Cardiac septum (tissue), 1 donor: ENCODE measurements at regions not wholly inside any gene's neighbourhood (a gene's known extent, or its start where the extent isn't known, plus 50 kb on each side); places are given as distances from the start of the nearest gene placed in this dataset.
"Not testable (repeated sequence)": the region's sequence is repeated elsewhere in the genome, so short reads cannot be mapped to it uniquely, and the experiment has no call there.

ENCODE experiments used
- DNase-seq: peaks from one replicate; pipeline ENCODE4 v3.0.0-alpha.2; 2020; ENCODE audit warnings: low spot score
- intact Hi-C: fragments of 100-400 bp; cut with DNase I; formaldehyde crosslinking; loops from one replicate; pipeline ENCODE4 v1.14.0; 2022
- donor health status: DM: no; HTN: no; CAD: no.

GRCh38 chrX:5716666-5717065 is 512.0 kb downstream of the NLGN4X start:
- no peak for DNase-seq
- intact Hi-C loops = no loop called here

DNA sequence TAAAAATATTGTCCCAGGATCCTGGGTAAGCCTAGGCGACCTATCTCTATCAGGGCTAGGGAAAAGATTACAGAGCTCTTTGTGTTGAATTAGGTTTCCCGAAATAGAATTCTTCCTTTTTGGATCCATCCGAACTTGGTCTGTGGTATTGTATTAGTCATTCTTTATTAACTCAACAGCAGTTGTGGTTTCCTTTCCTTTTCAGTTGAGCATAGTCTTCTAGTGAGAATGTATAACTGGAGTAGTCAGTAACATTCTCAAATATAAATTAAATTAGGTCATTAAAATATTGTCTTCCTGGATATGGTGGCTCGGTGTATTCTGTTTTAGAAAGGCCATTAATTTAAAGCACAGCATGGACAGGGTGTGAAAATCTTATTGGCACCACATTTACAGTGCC is 520.4 kb downstream of the NLGN4X start:
- DNase-seq = no peak
- intact Hi-C loops = no loop called here

DNA sequence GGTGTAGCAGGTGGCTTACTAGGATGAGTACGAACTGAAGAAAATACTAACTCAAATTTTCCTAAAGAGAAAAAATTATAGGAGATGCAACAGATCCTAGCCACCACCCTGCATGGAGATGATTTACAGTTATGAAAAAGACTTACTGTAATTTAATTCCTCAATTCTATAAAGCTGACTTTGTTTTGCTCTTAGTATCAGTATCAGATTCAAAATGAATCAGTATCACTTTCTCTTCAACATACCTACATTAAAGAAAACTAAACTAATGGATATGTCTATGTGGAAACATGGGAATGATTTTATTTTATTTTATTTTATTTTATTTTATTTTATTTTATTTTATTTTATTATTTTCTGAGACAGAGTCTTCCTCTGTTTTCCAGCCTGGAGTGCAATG is 525.8 kb downstream of the NLGN4X start:
- DNase-seq = no peak
- intact Hi-C loops = no loop called here

GRCh38 chrX:5695971-5696370 is 532.7 kb downstream of the NLGN4X start:
- intact Hi-C loops = no loop called here
- no peak for DNase-seq

DNA sequence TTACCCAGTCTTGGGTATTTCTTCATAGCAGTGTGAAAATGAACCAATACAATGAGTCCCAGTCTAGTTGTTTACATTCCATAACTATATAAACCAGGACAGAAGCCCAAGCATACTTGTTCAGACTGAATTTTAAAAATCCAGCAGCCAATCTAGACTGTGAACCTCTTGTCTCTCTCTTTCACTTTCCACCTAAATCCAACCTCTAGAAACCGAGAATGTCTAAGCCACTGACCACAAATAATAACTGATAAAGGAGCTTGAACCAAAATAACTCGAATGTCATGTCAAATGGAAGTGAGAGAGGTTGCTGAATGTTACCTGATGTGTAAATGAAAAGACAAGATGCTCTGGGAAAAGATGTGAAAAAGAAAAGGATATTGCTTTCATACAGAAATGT is 544.7 kb downstream of the NLGN4X start:
- DNase-seq = no peak
- intact Hi-C loops = no loop called here

- DNase-seq = no peak
- intact Hi-C loops = no loop called here
Measured at GRCh38 chrX:5681159-5681558, 547.5 kb downstream of the NLGN4X start.

- DNase-seq = no peak
- intact Hi-C loops = no loop called here
Measured at GRCh38 chrX:5674036-5674435, 554.6 kb downstream of the NLGN4X start.

GRCh38 chrX:5672099-5672498 is 556.6 kb downstream of the NLGN4X start:
- DNase-seq = no peak
- intact Hi-C loops = no loop called here

DNA sequence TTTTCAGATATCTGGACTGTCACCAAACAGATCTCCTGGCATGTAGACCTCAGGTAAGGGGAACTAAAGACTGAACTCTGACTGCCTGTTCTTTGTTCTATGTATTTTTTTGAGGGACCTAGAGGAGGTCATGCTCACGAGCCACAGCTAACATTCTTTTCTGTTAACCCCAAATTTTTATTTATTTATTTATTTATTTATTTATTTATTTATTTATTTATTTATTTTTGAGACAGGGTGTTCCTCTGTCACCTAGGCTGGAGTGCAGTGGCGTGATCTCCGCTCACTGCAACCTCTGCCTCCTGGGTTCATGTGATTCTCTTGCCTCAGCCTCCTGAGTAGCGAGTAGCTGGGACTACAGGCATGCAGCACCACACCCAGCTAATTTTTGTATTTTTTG is 562.0 kb downstream of the NLGN4X start:
- DNase-seq, intact Hi-C loops: not testable (repeated sequence)

- DNase-seq = no peak
- intact Hi-C loops = no loop called here
Measured at GRCh38 chrX:5656544-5656943, 572.1 kb downstream of the NLGN4X start.

DNA sequence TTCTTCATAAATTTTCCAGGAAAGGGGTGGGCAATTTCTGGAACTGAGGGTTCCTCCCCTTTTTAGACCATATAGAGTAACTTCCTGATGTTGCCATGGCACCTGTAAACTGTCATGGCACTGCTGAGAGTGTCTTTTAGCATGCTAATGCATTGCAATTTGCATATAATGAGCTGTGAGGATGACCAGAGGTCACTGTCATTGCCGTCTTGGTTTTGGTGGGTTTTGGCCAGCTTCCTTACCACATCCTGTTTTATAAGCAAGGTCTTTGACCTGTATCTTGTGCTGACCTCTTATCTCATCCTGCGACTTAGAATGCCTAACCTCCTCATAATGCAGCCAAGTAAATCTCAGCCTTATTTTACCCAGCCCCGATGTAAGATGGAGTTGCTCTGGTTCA is 577.8 kb downstream of the NLGN4X start:
- intact Hi-C loops = no loop called here
- DNase-seq = no peak

GRCh38 chrX:5648941-5649568 is 579.6 kb downstream of the NLGN4X start:
- DNase-seq = no peak
- intact Hi-C loops = no loop called here

DNA sequence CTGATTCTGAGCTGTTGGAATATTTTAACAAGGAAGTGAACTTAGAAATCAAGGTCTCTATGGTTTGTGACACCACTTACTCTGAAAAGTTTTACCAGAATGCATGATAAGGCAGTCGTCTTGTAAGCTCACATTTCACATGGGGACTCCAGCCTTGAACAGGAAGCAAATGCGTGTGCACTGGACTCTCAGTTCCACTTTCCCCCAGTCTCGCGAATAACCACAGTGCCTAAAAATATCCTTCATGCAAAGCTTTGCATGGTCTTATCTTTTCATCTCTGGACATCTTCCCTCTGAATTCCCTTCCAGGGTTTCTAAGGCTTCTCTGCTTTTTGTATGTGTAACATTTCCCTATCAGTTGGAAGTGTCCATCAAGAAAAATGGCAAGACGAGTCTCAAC is 581.8 kb downstream of the NLGN4X start:
- no peak for DNase-seq
- intact Hi-C loops = no loop called here

- intact Hi-C loops = no loop called here
- no peak for DNase-seq
Measured at GRCh38 chrX:5644776-5645175, 583.9 kb downstream of the NLGN4X start.

DNA sequence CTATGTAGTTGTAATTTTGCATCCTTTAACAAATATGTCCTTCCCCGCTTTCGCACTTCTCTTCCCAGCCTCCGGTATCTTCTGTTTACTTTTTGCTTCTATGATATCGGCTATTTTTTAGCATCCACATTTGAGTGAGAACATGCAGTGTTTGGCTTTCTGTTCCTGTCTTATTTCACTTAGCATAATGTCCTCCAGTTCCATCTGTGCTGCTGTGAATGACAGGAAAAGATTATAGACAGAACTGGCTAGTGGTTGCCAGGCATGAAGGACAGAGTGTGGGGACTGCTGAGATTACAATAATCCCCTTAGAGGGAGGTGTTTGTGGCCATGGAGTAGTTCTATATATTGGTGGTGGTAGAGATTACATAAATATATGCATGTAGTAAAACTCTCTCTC is 588.6 kb downstream of the NLGN4X start:
- intact Hi-C loops = no loop called here
- no peak for DNase-seq

GRCh38 chrX:5638572-5638971 is 590.1 kb downstream of the NLGN4X start:
- intact Hi-C loops = no loop called here
- no peak for DNase-seq

DNA sequence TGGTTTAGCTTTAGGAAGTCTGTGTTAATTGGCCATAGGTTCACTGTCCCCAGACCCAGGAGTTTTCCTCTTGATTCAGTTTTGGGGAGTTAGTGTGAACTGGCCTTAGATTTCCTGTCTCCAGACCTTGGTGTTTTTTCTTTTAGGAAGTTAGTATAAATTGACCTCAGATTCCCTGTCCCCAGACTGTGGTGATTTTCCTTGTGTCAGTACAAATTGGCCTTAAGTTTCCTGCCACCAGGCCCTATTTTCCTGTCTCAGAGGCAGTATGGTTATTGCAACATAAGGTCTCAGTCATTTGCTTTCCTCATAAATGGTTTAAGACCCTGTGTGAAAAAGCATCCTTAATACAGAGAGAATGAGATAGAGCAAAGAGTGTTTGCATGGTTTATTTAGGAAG is 595.8 kb downstream of the NLGN4X start:
- intact Hi-C loops = no loop called here
- no peak for DNase-seq

DNA sequence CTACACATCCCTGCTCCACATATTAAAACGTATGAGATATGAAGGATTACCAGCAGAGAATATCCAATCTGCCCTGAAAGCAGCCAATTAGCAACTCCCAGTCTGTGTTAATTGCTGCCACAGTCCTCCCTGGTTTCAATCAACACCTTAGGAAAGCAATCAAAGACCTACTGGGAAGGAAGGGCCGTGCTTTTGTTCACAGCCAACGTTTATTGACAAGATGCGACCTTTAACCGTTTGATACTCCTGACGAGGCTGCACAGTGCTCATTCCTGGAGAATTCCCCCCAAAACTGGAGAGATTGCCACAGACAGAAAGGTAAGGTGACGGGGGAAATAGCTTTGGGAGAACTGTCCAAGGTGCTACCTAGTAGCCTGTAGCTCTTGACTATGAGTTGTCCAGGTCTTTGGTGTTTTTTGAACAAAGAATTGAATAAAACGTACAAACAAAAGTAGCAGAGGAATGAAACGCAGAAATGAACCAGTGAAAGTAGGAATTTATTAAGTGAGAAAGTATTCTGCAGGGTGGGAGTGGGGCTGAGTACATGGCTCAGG is 596.5 kb downstream of the NLGN4X start:
- no peak for DNase-seq
- intact Hi-C loops = no loop called here

DNA sequence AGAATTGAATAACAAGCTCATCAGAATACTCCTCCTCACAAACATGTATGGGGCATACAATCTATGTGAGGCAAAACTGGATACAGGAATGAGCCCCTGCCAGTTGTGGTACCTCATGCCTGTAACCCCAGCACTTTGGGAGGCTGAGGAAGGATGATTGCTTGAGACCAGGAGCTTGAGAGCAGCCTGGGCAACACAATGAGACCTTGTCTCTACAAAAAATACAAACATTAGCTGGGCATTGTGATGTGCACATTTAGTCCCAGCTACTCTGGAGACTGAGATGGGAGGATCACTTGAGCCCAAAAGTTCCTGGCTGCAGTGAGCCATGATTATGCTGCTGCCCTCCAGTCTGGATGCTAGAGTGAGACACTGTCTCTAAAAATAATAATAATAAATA is 611.0 kb downstream of the NLGN4X start:
- no peak for DNase-seq
- intact Hi-C loops = no loop called here

- intact Hi-C loops = no loop called here
- no peak for DNase-seq
Measured at GRCh38 chrX:5595570-5595969, 633.1 kb downstream of the NLGN4X start.

DNA sequence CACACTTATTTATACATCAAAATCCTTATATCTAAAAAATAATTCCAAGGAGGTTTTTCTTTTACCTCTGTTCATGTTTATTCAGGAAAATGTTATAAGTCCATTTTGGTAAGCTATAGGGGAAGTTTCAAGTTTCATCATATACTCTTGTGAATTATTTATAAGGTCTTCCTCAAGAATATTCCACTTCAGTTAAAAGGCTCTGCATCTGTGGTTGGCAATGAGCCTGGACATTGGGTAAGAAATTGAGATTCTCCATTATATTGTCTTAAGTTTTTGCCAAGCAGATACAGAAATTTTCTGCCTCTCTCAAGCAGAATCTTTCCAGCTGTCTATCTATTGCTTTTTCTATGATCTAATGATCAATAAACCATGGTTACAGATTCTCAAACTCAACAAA is 641.9 kb downstream of the NLGN4X start:
- no peak for DNase-seq
- intact Hi-C loops = no loop called here

DNA sequence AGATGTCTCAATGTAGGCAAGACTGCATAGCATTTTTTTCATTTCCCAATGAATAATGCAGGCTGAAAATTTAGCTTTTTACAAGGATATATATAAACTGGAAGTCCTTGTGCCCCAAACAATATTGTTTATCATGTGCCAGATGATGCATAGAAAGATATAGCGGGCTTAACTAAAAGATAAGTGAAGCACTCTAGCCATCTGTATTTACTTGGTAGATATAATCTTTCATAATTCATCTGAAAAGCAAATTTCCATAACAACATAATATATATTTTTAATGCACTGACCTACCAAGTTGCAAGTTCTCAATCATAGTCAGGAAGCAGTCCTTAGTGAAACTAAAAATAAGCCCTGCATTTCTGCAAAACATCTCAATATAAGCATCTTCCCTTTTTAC is 653.3 kb downstream of the NLGN4X start:
- DNase-seq = no peak
- intact Hi-C loops = no loop called here
